NCI-H1417 (cell line): ENCODE measurements at regions not wholly inside any gene's neighbourhood (a gene's known extent, or its start where the extent isn't known, plus 50 kb on each side); places are given as distances from the start of the nearest gene placed in this dataset.
A peak's percentile ranks its signal among the peaks of the same experiment; 100 is the strongest.

Experiments
- DNase-seq, 3 experiments: peaks; one replicate each; lab custom pipeline; 2025; lab: John Stamatoyannopoulos, UW

- no peak for DNase-seq
Observed at GRCh38 chr6:209432-210103, 82.7 kb upstream of the DUSP22 start.

- DNase-seq, result no peak
Observed at GRCh38 chr6:210104-210456, 82.2 kb upstream of the DUSP22 start.

- DNase-seq, result peak in 2 of 3 experiments; percentile 29 to 33
Observed at GRCh38 chr6:210778-211374, 81.4 kb upstream of the DUSP22 start.

DNA sequence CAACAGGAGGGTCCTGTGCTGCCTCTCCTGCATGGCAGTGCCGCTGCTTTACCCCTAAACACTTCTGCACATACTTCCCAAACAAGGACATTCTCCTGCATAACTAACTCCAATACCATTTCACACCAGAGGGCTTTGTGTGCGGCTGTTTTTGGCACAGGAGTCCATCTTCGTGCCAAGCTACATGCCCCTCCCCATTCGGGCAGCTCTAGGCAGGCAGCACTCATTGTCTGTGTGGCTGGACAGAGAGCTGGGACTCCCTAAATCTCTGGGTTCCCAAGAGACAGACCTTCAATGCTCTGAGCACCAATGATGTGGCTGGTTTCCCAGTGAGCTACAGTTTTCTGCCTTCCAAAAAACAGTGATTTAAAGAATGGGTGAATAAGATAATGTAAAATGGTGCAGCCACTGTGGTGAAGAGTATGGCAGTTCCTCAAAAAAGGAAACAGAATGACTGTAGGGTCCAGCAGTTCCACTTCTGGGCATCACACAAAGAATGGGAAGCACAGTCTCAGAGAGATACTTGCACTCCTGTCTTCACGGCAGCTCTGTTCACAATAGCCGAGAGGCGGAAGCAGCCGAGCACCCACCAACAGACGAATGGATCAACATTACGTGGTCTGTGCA is 80.3 kb upstream of the DUSP22 start:
- no peak for DNase-seq

GRCh38 chr6:213284-213683 is 79.0 kb upstream of the DUSP22 start:
- no peak for DNase-seq

DNA sequence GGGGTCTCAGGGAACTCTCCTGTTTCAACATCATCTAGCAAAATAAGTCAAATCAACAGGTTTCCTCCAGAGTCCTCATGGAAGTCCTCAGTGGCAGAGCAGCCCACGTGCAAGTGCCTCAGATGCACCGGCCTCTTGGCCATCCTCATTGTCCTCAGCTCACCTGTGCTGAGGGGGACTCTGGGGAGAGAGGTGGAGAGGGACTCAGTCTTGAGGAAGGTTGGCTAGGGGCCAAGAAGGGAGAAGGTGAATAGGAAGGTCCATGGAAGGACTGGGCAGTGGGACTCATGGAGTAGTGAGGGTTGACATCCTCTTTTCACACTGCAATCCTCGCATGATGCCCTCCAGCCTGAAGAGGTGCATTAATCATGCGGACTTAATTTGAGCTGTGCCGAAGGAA is 77.9 kb upstream of the DUSP22 start:
- DNase-seq, result no peak

- DNase-seq, result peak in 1 of 3 experiments; percentile 18
Observed at GRCh38 chr6:215335-216034, 76.8 kb upstream of the DUSP22 start.

DNA sequence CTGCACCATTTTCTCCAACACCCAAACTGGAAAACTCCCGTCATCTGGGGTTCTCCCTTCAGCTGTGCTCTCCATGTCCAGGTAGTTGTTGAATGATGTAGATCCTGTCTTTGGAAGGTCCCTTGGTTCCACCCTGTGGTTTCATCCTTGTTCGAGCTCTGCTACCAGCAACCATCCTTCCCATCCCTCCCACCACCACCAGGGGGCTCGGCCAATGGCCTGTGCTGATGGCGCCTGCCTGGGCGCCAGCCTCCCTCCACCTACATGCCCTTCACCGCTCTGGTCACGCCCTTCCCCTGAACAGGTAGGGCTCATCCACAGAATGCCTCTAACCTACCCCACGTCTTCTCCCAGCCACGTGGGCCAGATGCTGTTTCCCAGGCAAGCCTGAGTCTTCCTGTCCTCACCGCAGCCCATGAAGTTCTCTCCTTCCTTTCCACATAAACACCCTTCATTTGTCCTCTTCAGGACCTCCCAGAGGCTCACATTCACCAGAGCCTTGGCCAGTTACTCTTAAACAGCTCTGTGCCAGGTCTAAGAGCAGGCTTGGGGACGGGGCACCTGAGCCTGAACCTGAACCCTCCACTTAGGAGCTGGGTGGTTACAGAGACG is 75.1 kb upstream of the DUSP22 start:
- no peak for DNase-seq

- DNase-seq, result no peak
Observed at GRCh38 chr6:218153-219018, 73.9 kb upstream of the DUSP22 start.

DNA sequence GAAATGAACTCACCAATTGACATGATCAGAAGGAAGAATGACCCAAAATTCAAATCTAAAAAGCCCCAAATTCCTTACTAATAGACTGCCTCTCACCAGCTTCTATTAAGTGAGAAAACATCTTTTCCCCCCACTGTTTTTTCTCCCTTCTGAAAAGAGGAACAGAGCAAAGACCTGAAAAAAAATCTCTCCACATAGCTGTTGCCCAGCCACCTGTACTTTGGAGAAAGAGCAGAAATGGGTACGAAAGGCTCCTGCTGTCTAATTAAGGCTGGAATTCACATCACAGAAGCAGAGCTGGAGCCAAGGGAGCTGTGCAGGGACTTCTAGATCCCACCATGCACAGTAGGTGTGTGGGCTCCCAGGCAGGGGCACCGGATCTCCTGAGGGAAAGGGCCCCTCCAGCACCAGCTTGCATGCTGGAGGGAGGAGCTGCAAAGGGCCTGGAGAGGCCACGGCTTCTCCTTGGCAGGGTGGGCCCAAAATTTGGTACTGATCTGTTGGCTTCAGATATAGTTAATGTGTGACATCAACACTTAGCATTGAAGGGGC is 73.2 kb upstream of the DUSP22 start:
- DNase-seq, result no peak

- no peak for DNase-seq
Observed at GRCh38 chr6:219641-220198, 72.6 kb upstream of the DUSP22 start.

DNA sequence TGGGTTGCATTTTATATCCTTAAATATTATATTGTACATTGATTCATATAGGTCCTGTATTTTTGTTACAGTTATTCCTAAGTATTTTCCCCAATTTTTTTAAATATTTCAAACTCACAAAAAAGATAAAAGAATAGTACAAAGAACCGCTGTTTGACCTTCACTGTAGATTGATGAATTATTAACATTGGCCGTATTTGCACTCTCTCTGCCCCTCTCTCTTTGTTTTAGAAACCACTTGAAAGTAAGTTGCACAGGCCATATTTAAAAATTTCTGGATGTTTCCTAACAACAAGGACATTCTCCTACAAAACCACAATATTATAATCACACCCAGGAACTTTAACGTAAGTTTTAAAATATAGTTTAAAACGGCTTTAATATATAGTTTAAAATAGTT is 72.0 kb upstream of the DUSP22 start:
- DNase-seq, result no peak

GRCh38 chr6:220721-221475 is 71.4 kb upstream of the DUSP22 start:
- no peak for DNase-seq

DNA sequence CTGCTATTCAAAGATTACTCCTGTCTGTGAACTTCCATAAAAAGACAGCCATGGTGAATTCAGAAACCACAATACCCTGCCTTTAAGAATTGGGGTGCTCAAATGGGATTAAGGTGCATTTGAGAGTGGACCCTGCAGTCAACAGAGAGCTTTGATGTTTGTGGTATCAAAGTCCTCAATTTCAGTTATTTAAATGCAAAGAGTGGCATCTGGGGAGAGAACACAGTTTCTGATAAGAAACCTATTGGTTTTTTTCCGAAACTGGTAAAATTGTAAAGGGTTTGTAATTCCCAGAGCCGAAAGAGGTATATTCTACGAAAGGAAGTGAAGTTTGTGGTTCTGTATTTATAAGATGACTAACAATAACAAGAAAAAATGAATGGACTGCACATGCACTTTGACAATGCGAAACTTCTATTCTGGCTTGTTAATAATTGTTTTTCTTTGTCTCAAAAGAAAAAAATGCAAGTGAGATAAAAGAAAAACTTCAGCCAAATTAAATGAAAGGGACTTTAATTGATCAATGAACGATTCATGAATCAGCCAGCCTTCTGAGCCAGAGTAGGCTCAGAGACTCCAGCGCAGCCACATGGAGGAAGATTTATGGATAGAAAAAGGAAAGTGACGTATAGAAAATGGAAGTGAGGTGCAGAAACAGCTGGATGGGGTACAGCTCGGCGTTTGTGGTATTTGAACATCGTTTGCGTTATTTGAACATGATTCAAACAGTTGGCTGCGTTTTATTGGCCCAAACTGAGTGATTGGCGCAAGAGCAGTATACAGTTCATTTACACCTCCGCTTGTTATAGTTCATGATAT is 70.5 kb upstream of the DUSP22 start:
- no peak for DNase-seq

- DNase-seq, result no peak
Observed at GRCh38 chr6:222468-222867, 69.8 kb upstream of the DUSP22 start.

- no peak for DNase-seq
Observed at GRCh38 chr6:223136-223535, 69.2 kb upstream of the DUSP22 start.

DNA sequence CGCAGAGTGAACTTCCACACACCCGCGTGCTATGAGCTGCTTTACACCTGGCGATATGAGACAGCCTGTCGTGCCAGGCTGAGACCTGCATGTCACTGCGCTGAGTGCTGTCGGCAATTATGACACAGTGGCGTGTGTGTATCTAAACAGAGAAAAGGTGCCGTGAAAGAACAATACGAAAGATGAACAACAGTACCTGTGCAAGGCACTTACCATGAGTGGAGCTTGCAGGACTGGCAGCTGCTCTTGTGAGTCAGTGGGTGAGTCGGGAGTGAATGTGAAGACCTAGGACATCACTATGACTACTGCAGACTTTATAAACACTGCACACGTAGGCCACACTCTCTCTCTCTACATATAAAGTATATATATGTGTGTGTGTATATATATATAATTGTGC is 68.5 kb upstream of the DUSP22 start:
- DNase-seq, result peak in 1 of 3 experiments; percentile 19

DNA sequence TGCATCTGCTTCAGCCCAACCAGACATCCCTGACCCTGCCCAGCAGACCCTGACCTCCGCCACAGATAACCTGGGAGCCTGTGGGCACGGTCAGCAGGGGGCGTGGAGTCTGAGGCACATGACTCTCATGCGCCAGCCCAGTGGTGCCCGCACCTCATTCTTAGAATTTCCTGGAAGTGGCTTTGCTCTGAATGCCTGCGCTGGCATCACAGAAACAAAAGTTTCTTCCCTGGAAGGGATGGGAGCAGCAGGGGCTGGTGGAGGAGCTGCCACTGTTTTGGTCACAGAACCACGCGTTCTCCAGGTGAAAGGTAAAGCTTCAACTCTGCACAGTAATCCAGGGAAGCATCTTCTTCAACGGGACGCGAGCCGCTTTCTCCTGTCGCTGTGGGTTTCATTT is 67.9 kb upstream of the DUSP22 start:
- no peak for DNase-seq

- DNase-seq, result no peak
Observed at GRCh38 chr6:225121-225721, 67.1 kb upstream of the DUSP22 start.
